Hepatocyte (in vitro differentiated cells): ENCODE measurements at regions not wholly inside any gene's neighbourhood (a gene's known extent, or its start where the extent isn't known, plus 50 kb on each side); places are given as distances from the start of the nearest gene placed in this dataset.

Experiments
- CTCF ChIP-seq: fragments of 200-600 bp; sonication (generic); IDR thresholded peaks from 2 replicates; pipeline ENCODE4 v1.5.1; 2016; ENCODE audit warnings: antibody characterized with exemption, mild to moderate bottlenecking; ENCODE audit not compliant: poor library complexity
- EZH2 ChIP-seq: fragments of 200-600 bp; sonication (generic); IDR thresholded peaks from 2 replicates; pipeline ENCODE4 v1.6.1; 2016; ENCODE audit warnings: antibody characterized with exemption, mild to moderate bottlenecking, borderline replicate concordance

- TF ChIP-seq EZH2 (no peak), CTCF (no peak)
Observed at GRCh38 chr11:106389101-106389500, 311.6 kb downstream of the AASDHPPT start.
